Stomach smooth muscle (tissue), 2 donors: ENCODE measurements at regions not wholly inside any gene's neighbourhood (a gene's known extent, or its start where the extent isn't known, plus 50 kb on each side); places are given as distances from the start of the nearest gene placed in this dataset.
"Not testable (repeated sequence)": the region's sequence is repeated elsewhere in the genome, so short reads cannot be mapped to it uniquely, and the experiment has no call there.

Experiments used
- H3K27ac ChIP-seq: one replicate; pipeline ENCODE4 v1.7.0; 2013; ENCODE audit warnings: mild to moderate bottlenecking, low read length, inconsistent platforms
- H3K27me3 ChIP-seq, 2 donors: one replicate each; pipeline ENCODE4 v1.7.0; 2013; ENCODE audit warnings: low read length in 2 of 2; ENCODE audit not compliant: insufficient read depth in 2 of 2, control insufficient read depth in 1 of 2
- H3K36me3 ChIP-seq, 2 donors: one replicate each; pipeline ENCODE4 v1.7.0; 2013; ENCODE audit warnings: low read length in 2 of 2; ENCODE audit not compliant: control insufficient read depth in 2 of 2, insufficient read depth in 2 of 2
- H3K4me1 ChIP-seq: one replicate; pipeline ENCODE4 v1.7.0; 2013; ENCODE audit warnings: low read length; ENCODE audit not compliant: control insufficient read depth, insufficient read depth
- H3K4me3 ChIP-seq, 2 donors: one replicate each; pipeline ENCODE4 v1.7.0; 2013; ENCODE audit warnings: low read length in 2 of 2
- H3K9ac ChIP-seq, 2 donors: one replicate each; pipeline ENCODE4 v1.7.0; 2013; ENCODE audit warnings: low read length in 2 of 2, mild to moderate bottlenecking in 1 of 2
- H3K9me3 ChIP-seq, 2 donors: one replicate each; pipeline ENCODE4 v1.7.0; 2013; ENCODE audit warnings: low read length in 2 of 2; ENCODE audit not compliant: control insufficient read depth in 2 of 2
- donor health status: healthy.
- donor health status: Pancreatic carcinoma.

DNA sequence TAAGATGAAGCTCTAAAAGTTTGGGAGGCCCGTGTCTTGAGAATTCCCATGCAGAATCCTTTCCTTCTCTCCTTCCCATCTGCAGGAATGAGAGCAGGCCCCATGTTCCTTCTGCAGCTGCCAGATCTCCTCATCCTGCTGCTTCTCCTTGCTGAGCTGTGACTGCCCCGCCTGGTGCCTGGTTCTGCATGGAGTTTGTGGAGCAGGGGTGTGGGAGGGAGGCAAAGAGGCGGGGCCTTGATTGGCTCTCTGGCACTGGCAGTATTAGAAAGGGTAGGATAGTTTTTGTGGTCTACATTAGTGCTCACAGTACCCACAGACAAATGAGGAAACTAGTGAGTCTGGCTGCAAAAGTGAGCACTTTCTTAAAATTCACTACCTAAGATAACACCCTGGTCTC is 91.1 kb upstream of the CLPB start:
- Histone ChIP-seq H3K27ac (no peak overlapping the region), H3K9me3 (no peaks in the 10 kb centered on the region), H3K27me3 (no peaks in the 10 kb centered on the region), H3K4me1 (no peaks in the 10 kb centered on the region), H3K4me3 (no peak overlapping the region), H3K36me3 (no peaks in the 10 kb centered on the region), H3K9ac (no peak overlapping the region)

- Histone ChIP-seq H3K4me1 (peaks cover 3% of the 10 kb centered on the region), H3K27ac (no peak overlapping the region), H3K4me3 (no peak overlapping the region), H3K9ac (no peak overlapping the region), H3K9me3 (no peaks in the 10 kb centered on the region), H3K27me3 (no peaks in the 10 kb centered on the region), H3K36me3 (no peaks in the 10 kb centered on the region)
Observed at GRCh38 chr11:72524711-72525110, 90.4 kb upstream of the CLPB start.

DNA sequence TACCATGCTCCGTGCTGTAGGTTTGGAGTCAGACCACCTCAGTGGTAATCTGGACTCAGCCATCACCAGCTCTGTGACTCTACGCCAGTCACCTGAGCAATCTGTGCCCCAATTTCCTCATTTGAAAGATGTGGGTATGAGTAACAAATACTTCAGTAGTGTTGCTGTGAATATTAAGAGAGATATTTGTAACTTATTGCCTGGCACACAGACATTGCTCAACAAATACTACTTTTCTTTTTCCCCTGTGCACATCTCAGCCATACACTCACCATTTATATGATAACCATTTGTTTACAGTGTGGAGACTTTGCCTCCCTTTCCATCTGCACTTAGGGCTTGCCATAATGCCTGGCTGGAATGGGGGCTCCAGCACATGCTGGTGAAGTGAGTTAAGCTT is 89.7 kb upstream of the CLPB start:
- H3K4me1 ChIP-seq = peaks cover 3% of the 10 kb centered on the region
- H3K27ac ChIP-seq = no peak overlapping the region
- H3K4me3 ChIP-seq = no peak overlapping the region
- H3K27me3 ChIP-seq = no peaks in the 10 kb centered on the region
- H3K36me3 ChIP-seq = no peaks in the 10 kb centered on the region
- no peaks in the 10 kb centered on the region for H3K9me3 ChIP-seq
- no peak overlapping the region for H3K9ac ChIP-seq

GRCh38 chr11:72522186-72522585 is 87.9 kb upstream of the CLPB start:
- no peaks in the 10 kb centered on the region for H3K36me3 ChIP-seq
- H3K4me1 ChIP-seq = peaks cover 3% of the 10 kb centered on the region
- H3K9ac ChIP-seq = no peak overlapping the region
- no peak overlapping the region for H3K27ac ChIP-seq
- no peaks in the 10 kb centered on the region for H3K27me3 ChIP-seq
- H3K4me3 ChIP-seq = no peak overlapping the region
- no peaks in the 10 kb centered on the region for H3K9me3 ChIP-seq

DNA sequence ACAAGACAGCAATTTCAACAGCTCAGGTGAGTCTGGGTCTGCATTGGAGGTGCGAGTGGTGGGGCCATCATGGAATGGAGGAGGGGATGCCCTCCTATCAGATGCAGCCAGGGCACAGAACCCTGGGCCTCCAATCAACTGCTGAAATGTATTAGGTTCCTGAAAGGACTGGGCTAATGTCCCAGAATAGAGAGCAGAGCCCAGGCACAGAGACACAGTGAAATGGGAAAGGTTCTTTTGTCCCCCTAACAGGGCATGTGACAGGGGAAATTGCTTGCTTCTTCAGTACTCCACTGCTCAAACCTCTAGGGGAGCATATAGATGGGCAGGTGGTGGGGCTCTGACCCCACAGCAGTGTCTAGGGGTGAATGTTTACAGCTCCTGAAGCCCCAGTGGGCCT is 87.3 kb upstream of the CLPB start:
- no peak overlapping the region for H3K4me3 ChIP-seq
- no peaks in the 10 kb centered on the region for H3K9me3 ChIP-seq
- H3K27me3 ChIP-seq = no peaks in the 10 kb centered on the region
- H3K4me1 ChIP-seq = peaks cover 3% of the 10 kb centered on the region
- H3K9ac ChIP-seq = no peak overlapping the region
- H3K27ac ChIP-seq = no peak overlapping the region
- H3K36me3 ChIP-seq = no peaks in the 10 kb centered on the region

GRCh38 chr11:72520815-72521214 is 86.5 kb upstream of the CLPB start:
- H3K27me3 ChIP-seq = no peaks in the 10 kb centered on the region
- peaks cover 3% of the 10 kb centered on the region for H3K4me1 ChIP-seq
- no peaks in the 10 kb centered on the region for H3K9me3 ChIP-seq
- no peak overlapping the region for H3K9ac ChIP-seq
- no peak overlapping the region for H3K4me3 ChIP-seq
- no peaks in the 10 kb centered on the region for H3K36me3 ChIP-seq
- no peak overlapping the region for H3K27ac ChIP-seq

DNA sequence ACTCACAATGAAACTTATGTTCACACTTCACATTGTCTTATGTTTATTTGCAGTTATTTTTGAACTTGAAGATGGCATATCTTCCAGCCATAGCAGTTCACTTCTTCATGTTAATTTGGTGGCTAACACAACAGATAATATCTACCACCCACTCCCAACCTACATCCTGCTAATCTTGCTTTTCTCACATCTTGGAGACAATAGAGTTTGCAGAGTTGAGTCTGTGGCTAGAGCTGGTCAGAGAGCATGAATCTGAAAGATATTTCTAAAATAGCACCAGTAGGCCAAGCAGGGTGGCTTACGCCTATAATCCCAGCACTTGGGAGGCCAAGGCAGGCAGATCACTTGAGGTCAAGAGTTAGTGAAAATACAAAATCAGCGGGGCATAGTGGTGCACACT is 85.6 kb upstream of the CLPB start:
- H3K4me1 ChIP-seq, H3K9ac ChIP-seq: not testable (repeated sequence)

GRCh38 chr11:72519220-72519881 is 85.0 kb upstream of the CLPB start:
- Histone ChIP-seq H3K9ac (peak overlapping the region; percentile 0 to 68), H3K4me3 (peak overlapping the region; percentile 34 to 64), H3K9me3 (no peaks in the 10 kb centered on the region), H3K36me3 (no peaks in the 10 kb centered on the region), H3K27me3 (no peaks in the 10 kb centered on the region), H3K27ac (no peak overlapping the region), H3K4me1 (peaks cover 3% of the 10 kb centered on the region)

More for the DNA sequence above, 85.6 kb upstream of the CLPB start:
- H3K4me3 ChIP-seq = peak overlapping the region in 1 of 2 donors; percentile 64
- not testable (repeated sequence) for H3K36me3 ChIP-seq, H3K27ac ChIP-seq, H3K27me3 ChIP-seq, H3K9me3 ChIP-seq

GRCh38 chr11:72514331-72514730 is 80.0 kb upstream of the CLPB start:
- H3K27me3 ChIP-seq = no peaks in the 10 kb centered on the region
- H3K36me3 ChIP-seq = no peaks in the 10 kb centered on the region
- no peak overlapping the region for H3K27ac ChIP-seq
- H3K9me3 ChIP-seq = peaks cover 6 to 16% of the 10 kb centered on the region in 2 donors
- H3K4me1 ChIP-seq = no peaks in the 10 kb centered on the region
- no peak overlapping the region for H3K4me3 ChIP-seq
- H3K9ac ChIP-seq = no peak overlapping the region

DNA sequence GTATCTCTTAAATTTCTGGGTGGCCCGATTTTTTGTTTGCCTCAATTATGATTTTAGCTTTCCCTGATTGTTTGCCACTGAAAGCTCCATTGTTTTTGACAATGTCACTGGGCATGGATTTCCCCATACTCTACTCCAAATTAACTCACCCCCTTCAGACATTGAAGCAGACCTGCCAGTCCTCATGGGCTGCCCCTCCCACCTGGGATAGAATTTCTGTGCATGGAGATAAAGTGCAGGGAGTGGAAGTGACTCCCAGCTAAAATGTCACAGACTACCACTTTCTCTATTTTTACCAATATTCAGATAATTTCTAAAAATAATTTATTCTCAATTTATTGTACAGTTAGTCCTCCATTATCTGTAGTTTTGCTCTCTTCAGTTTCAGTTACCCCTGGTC is 79.1 kb upstream of the CLPB start:
- H3K9me3 ChIP-seq = peaks cover 6 to 19% of the 10 kb centered on the region in 2 donors
- no peak overlapping the region for H3K4me3 ChIP-seq
- H3K36me3 ChIP-seq = no peaks in the 10 kb centered on the region
- no peak overlapping the region for H3K27ac ChIP-seq
- no peak overlapping the region for H3K9ac ChIP-seq
- no peaks in the 10 kb centered on the region for H3K4me1 ChIP-seq
- no peaks in the 10 kb centered on the region for H3K27me3 ChIP-seq

GRCh38 chr11:72512956-72513355 is 78.6 kb upstream of the CLPB start:
- Histone ChIP-seq H3K27ac (no peak overlapping the region), H3K9me3 (peaks cover 6 to 20% of the 10 kb centered on the region in 2 donors), H3K4me3 (no peak overlapping the region), H3K9ac (no peak overlapping the region), H3K27me3 (no peaks in the 10 kb centered on the region), H3K4me1 (no peaks in the 10 kb centered on the region), H3K36me3 (no peaks in the 10 kb centered on the region)
